SK-N-MC (cell line): ENCODE measurements at regions not wholly inside any gene's neighbourhood (a gene's known extent, or its start where the extent isn't known, plus 50 kb on each side); places are given as distances from the start of the nearest gene placed in this dataset.

Source experiments
- EZH2 ChIP-seq: fragments of 200-600 bp; sonication (generic); IDR thresholded peaks from one replicate; pipeline ENCODE4 v1.6.1; 2017; ENCODE audit warnings: antibody characterized with exemption
- FOXP2 ChIP-seq: optimal IDR thresholded peaks from 2 replicates; pipeline ENCODE3; 2011; ENCODE audit warnings: mild to moderate bottlenecking, moderate library complexity; ENCODE audit not compliant: insufficient read depth; ENCODE audit errors: extremely low read length, control extremely low read depth
- POLR2AphosphoS5 ChIP-seq: IDR thresholded peaks from 2 replicates; pipeline ENCODE4 v1.6.1; 2012; ENCODE audit warnings: mild to moderate bottlenecking, low read depth, low read length, borderline replicate concordance

GRCh38 chr13:22594041-22594440, 586.7 kb upstream of the SGCG start:
- TF ChIP-seq EZH2: no peak
- no peak for TF ChIP-seq POLR2AphosphoS5
- no peak for TF ChIP-seq FOXP2
